ENCODE measurements at regions not wholly inside any gene's neighbourhood (a gene's known extent, or its start where the extent isn't known, plus 50 kb on each side); places are given as distances from the start of the nearest gene placed in this dataset.

GRCh38 chr18:37847544-37847943, 281.9 kb upstream of the CELF4 start:
- TF ChIP-seq CTCF (IDR thresholded peaks at IDR 0.05) (no peak), POLR2AphosphoS5 (IDR thresholded peaks at IDR 0.05) (no peak)

Data from sigmoid colon (tissue), 4 donors.